ENCODE measurements at regions not wholly inside any gene's neighbourhood (a gene's known extent, or its start where the extent isn't known, plus 50 kb on each side); places are given as distances from the start of the nearest gene placed in this dataset.

GRCh38 chr3:35849496-35849895, 210.2 kb downstream of the ARPP21 start:
- no peak for DNase-seq (ENCODE audit: low read depth)
- H3K36me3 ChIP-seq (ENCODE audit: control insufficient read depth, insufficient read depth, low read length, severe bottlenecking): no peaks in the 10 kb centered on the region
- no peak overlapping the region for H3K4me3 ChIP-seq (ENCODE audit: low read length)
- no peak overlapping the region for H3K9ac ChIP-seq (ENCODE audit: low read length)
- no peaks in the 10 kb centered on the region for H3K4me1 ChIP-seq (ENCODE audit: control insufficient read depth, insufficient read depth, low read length)
- H3K9me3 ChIP-seq (ENCODE audit: control insufficient read depth, low read length): no peaks in the 10 kb centered on the region
- H3K27me3 ChIP-seq (replicated peaks; ENCODE audit: control insufficient read depth, insufficient read depth, low read length): no peaks in the 10 kb centered on the region

GRCh38 chr3:35849963-35850362, 210.6 kb downstream of the ARPP21 start:
- Histone ChIP-seq H3K9ac (ENCODE audit: low read length) (no peak overlapping the region), H3K9me3 (ENCODE audit: control insufficient read depth, low read length) (no peaks in the 10 kb centered on the region), H3K36me3 (ENCODE audit: control insufficient read depth, insufficient read depth, low read length, severe bottlenecking) (no peaks in the 10 kb centered on the region), H3K4me3 (ENCODE audit: low read length) (no peak overlapping the region), H3K4me1 (ENCODE audit: control insufficient read depth, insufficient read depth, low read length) (no peaks in the 10 kb centered on the region), H3K27me3 (replicated peaks; ENCODE audit: control insufficient read depth, insufficient read depth, low read length) (no peaks in the 10 kb centered on the region)
- no peak for DNase-seq (ENCODE audit: low read depth)

GRCh38 chr3:35857004-35857403, 217.7 kb downstream of the ARPP21 start:
- DNase-seq (ENCODE audit: low read depth): no peak
- Histone ChIP-seq H3K4me3 (ENCODE audit: low read length) (no peak overlapping the region), H3K9me3 (ENCODE audit: control insufficient read depth, low read length) (no peaks in the 10 kb centered on the region), H3K4me1 (ENCODE audit: control insufficient read depth, insufficient read depth, low read length) (no peaks in the 10 kb centered on the region), H3K27me3 (replicated peaks; ENCODE audit: control insufficient read depth, insufficient read depth, low read length) (no peaks in the 10 kb centered on the region), H3K36me3 (ENCODE audit: control insufficient read depth, insufficient read depth, low read length, severe bottlenecking) (no peaks in the 10 kb centered on the region), H3K9ac (ENCODE audit: low read length) (no peak overlapping the region)

- Histone ChIP-seq H3K27me3 (replicated peaks; ENCODE audit: control insufficient read depth, insufficient read depth, low read length) (no peaks in the 10 kb centered on the region), H3K4me1 (ENCODE audit: control insufficient read depth, insufficient read depth, low read length) (no peaks in the 10 kb centered on the region), H3K9ac (ENCODE audit: low read length) (no peak overlapping the region), H3K4me3 (ENCODE audit: low read length) (no peak overlapping the region), H3K9me3 (ENCODE audit: control insufficient read depth, low read length) (no peaks in the 10 kb centered on the region), H3K36me3 (ENCODE audit: control insufficient read depth, insufficient read depth, low read length, severe bottlenecking) (no peaks in the 10 kb centered on the region)
- DNase-seq (ENCODE audit: low read depth): no peak
Observed at GRCh38 chr3:35862057-35862456, 222.7 kb downstream of the ARPP21 start.

- Histone ChIP-seq H3K9me3 (ENCODE audit: control insufficient read depth, low read length) (no peaks in the 10 kb centered on the region), H3K36me3 (ENCODE audit: control insufficient read depth, insufficient read depth, low read length, severe bottlenecking) (no peaks in the 10 kb centered on the region), H3K4me1 (ENCODE audit: control insufficient read depth, insufficient read depth, low read length) (no peaks in the 10 kb centered on the region), H3K4me3 (ENCODE audit: low read length) (no peak overlapping the region), H3K27me3 (replicated peaks; ENCODE audit: control insufficient read depth, insufficient read depth, low read length) (no peaks in the 10 kb centered on the region), H3K9ac (ENCODE audit: low read length) (no peak overlapping the region)
- DNase-seq (ENCODE audit: low read depth): no peak
Observed at GRCh38 chr3:35864871-35865270, 225.5 kb downstream of the ARPP21 start.

GRCh38 chr3:35867791-35868190, 228.5 kb downstream of the ARPP21 start:
- Histone ChIP-seq H3K9ac (ENCODE audit: low read length) (no peak overlapping the region), H3K4me3 (ENCODE audit: low read length) (no peak overlapping the region), H3K27me3 (replicated peaks; ENCODE audit: control insufficient read depth, insufficient read depth, low read length) (no peaks in the 10 kb centered on the region), H3K4me1 (ENCODE audit: control insufficient read depth, insufficient read depth, low read length) (no peaks in the 10 kb centered on the region), H3K36me3 (ENCODE audit: control insufficient read depth, insufficient read depth, low read length, severe bottlenecking) (no peaks in the 10 kb centered on the region), H3K9me3 (ENCODE audit: control insufficient read depth, low read length) (no peaks in the 10 kb centered on the region)
- no peak for DNase-seq (ENCODE audit: low read depth)

GRCh38 chr3:35871009-35871408, 231.7 kb downstream of the ARPP21 start:
- DNase-seq (ENCODE audit: low read depth): no peak
- Histone ChIP-seq H3K4me3 (ENCODE audit: low read length) (no peak overlapping the region), H3K9ac (ENCODE audit: low read length) (no peak overlapping the region), H3K27me3 (replicated peaks; ENCODE audit: control insufficient read depth, insufficient read depth, low read length) (no peaks in the 10 kb centered on the region), H3K9me3 (ENCODE audit: control insufficient read depth, low read length) (no peaks in the 10 kb centered on the region), H3K36me3 (ENCODE audit: control insufficient read depth, insufficient read depth, low read length, severe bottlenecking) (no peaks in the 10 kb centered on the region), H3K4me1 (ENCODE audit: control insufficient read depth, insufficient read depth, low read length) (no peaks in the 10 kb centered on the region)

GRCh38 chr3:35883929-35884328, 244.6 kb downstream of the ARPP21 start:
- H3K4me1 ChIP-seq (ENCODE audit: control insufficient read depth, insufficient read depth, low read length): no peaks in the 10 kb centered on the region
- no peak overlapping the region for H3K4me3 ChIP-seq (ENCODE audit: low read length)
- no peaks in the 10 kb centered on the region for H3K9me3 ChIP-seq (ENCODE audit: control insufficient read depth, low read length)
- no peaks in the 10 kb centered on the region for H3K36me3 ChIP-seq (ENCODE audit: control insufficient read depth, insufficient read depth, low read length, severe bottlenecking)
- DNase-seq (ENCODE audit: low read depth): no peak
- H3K9ac ChIP-seq (ENCODE audit: low read length): no peak overlapping the region
- H3K27me3 ChIP-seq (replicated peaks; ENCODE audit: control insufficient read depth, insufficient read depth, low read length): no peaks in the 10 kb centered on the region

- DNase-seq (ENCODE audit: low read depth): no peak
- H3K36me3 ChIP-seq (ENCODE audit: control insufficient read depth, insufficient read depth, low read length, severe bottlenecking): no peaks in the 10 kb centered on the region
- H3K9me3 ChIP-seq (ENCODE audit: control insufficient read depth, low read length): no peaks in the 10 kb centered on the region
- no peaks in the 10 kb centered on the region for H3K27me3 ChIP-seq (replicated peaks; ENCODE audit: control insufficient read depth, insufficient read depth, low read length)
- no peaks in the 10 kb centered on the region for H3K4me1 ChIP-seq (ENCODE audit: control insufficient read depth, insufficient read depth, low read length)
- H3K4me3 ChIP-seq (ENCODE audit: low read length): no peak overlapping the region
- no peak overlapping the region for H3K9ac ChIP-seq (ENCODE audit: low read length)
Observed at GRCh38 chr3:35894735-35895134, 255.4 kb downstream of the ARPP21 start.

- Histone ChIP-seq H3K27me3 (replicated peaks; ENCODE audit: control insufficient read depth, insufficient read depth, low read length) (no peaks in the 10 kb centered on the region), H3K9me3 (ENCODE audit: control insufficient read depth, low read length) (no peaks in the 10 kb centered on the region), H3K4me3 (ENCODE audit: low read length) (no peak overlapping the region), H3K4me1 (ENCODE audit: control insufficient read depth, insufficient read depth, low read length) (no peaks in the 10 kb centered on the region), H3K9ac (ENCODE audit: low read length) (no peak overlapping the region), H3K36me3 (ENCODE audit: control insufficient read depth, insufficient read depth, low read length, severe bottlenecking) (no peaks in the 10 kb centered on the region)
- no peak for DNase-seq (ENCODE audit: low read depth)
Observed at GRCh38 chr3:35899245-35899644, 259.9 kb downstream of the ARPP21 start.

- Histone ChIP-seq H3K9me3 (ENCODE audit: control insufficient read depth, low read length) (no peaks in the 10 kb centered on the region), H3K36me3 (ENCODE audit: control insufficient read depth, insufficient read depth, low read length, severe bottlenecking) (no peaks in the 10 kb centered on the region), H3K4me3 (ENCODE audit: low read length) (no peak overlapping the region), H3K27me3 (replicated peaks; ENCODE audit: control insufficient read depth, insufficient read depth, low read length) (no peaks in the 10 kb centered on the region), H3K4me1 (ENCODE audit: control insufficient read depth, insufficient read depth, low read length) (no peaks in the 10 kb centered on the region), H3K9ac (ENCODE audit: low read length) (no peak overlapping the region)
- no peak for DNase-seq (ENCODE audit: low read depth)
Observed at GRCh38 chr3:35900079-35900478, 260.8 kb downstream of the ARPP21 start.

- H3K9ac ChIP-seq (ENCODE audit: low read length): no peak overlapping the region
- DNase-seq (ENCODE audit: low read depth): peak; percentile 90
- H3K36me3 ChIP-seq (ENCODE audit: control insufficient read depth, insufficient read depth, low read length, severe bottlenecking): no peaks in the 10 kb centered on the region
- no peaks in the 10 kb centered on the region for H3K4me1 ChIP-seq (ENCODE audit: control insufficient read depth, insufficient read depth, low read length)
- no peaks in the 10 kb centered on the region for H3K27me3 ChIP-seq (replicated peaks; ENCODE audit: control insufficient read depth, insufficient read depth, low read length)
- H3K4me3 ChIP-seq (ENCODE audit: low read length): no peak overlapping the region
- H3K9me3 ChIP-seq (ENCODE audit: control insufficient read depth, low read length): no peaks in the 10 kb centered on the region
Observed at GRCh38 chr3:35908366-35909232, 269.3 kb downstream of the ARPP21 start.

Measured in adipocyte (in vitro differentiated cells).